ENCODE measurements at regions not wholly inside any gene's neighbourhood (a gene's known extent, or its start where the extent isn't known, plus 50 kb on each side); places are given as distances from the start of the nearest gene placed in this dataset.

DNA sequence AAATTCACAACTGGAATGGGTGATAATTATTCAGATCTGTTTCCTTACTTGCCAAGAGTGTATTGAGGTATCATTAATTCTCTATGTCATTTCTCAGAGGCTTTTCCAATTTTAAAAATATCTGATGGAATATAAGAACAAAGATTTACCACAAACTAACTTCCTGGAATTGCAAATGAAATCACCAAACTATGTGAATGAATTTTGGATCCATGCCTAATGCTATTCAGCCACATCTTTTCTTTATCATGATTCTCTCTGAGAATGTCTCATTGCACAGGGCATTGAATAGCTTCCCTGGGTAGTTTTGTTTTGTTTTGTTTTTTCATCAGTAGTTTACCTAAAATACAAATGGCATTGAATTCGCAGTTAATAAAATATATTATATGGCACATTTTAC lies 146.9 kb upstream of the FBN2 start:
- WGBS, 2 donors = 52 to 68% methylated on average over 1 of the region's 1 CpG
- no peak for DNase-seq (ENCODE audit: low spot score in 2 of 2)
- no peak for TF ChIP-seq POLR2A (IDR thresholded peaks at IDR 0.05)
- TF ChIP-seq, protein P1, sequence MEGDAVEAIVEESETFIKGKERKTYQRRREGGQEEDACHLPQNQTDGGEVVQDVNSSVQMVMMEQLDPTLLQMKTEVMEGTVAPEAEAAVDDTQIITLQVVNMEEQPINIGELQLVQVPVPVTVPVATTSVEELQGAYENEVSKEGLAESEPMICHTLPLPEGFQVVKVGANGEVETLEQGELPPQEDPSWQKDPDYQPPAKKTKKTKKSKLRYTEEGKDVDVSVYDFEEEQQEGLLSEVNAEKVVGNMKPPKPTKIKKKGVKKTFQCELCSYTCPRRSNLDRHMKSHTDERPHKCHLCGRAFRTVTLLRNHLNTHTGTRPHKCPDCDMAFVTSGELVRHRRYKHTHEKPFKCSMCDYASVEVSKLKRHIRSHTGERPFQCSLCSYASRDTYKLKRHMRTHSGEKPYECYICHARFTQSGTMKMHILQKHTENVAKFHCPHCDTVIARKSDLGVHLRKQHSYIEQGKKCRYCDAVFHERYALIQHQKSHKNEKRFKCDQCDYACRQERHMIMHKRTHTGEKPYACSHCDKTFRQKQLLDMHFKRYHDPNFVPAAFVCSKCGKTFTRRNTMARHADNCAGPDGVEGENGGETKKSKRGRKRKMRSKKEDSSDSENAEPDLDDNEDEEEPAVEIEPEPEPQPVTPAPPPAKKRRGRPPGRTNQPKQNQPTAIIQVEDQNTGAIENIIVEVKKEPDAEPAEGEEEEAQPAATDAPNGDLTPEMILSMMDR (IDR thresholded peaks at IDR 0.05) = no peak
- no peak overlapping the region for H3K4me3 ChIP-seq (ENCODE audit: low read depth, poor library complexity, severe bottlenecking)
- intact Hi-C loops (cut with DNase I; ENCODE audit: low total_unique reads) = no loop called here

DNA sequence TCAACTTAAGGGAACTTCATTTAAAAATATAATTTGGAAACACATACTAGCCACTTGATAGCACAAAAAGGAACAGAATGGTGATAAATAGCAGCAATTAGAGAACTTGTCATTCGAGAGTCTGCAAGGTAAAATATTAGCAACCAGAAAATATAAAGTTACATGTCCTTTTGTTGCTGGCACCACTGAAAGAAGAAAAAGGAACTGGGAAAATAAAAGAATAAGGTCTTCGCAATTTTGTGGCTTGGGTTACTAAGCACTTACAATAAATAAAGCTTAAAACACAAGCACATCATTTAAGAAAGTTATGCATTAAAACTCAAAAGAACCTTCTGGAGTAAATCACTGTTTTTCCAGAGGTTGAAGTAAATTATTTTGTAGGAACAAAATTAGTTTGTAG lies 149.9 kb upstream of the FBN2 start:
- 81 to 82% methylated on average over 2 of the region's 2 CpGs for WGBS, 2 donors
- H3K4me3 ChIP-seq (ENCODE audit: low read depth, poor library complexity, severe bottlenecking) = no peak overlapping the region
- no peak for TF ChIP-seq POLR2A (IDR thresholded peaks at IDR 0.05)
- TF ChIP-seq, protein P1 (IDR thresholded peaks at IDR 0.05) = no peak
- no peak for DNase-seq (ENCODE audit: low spot score in 2 of 2)
- intact Hi-C loops (cut with DNase I; ENCODE audit: low total_unique reads) = no loop called here

DNA sequence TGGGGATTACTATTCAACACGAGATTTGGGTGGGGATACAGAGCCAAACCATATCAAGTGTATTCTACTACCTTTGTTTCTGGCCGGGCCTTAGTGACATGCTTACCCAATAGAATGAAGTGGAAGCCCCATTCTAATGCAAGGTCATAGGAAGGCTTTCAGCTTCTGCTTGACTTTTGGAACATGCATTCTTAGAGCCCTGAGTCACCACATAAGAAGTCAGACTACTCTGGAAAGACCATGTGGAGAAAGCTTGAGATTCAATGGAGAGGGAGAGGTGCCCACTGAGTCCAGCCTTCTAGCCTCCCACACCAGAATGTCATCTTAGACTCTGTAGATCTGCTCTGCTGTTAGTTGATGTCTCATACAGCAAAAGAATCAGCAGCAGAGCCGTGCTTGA lies 155.7 kb upstream of the FBN2 start:
- H3K4me3 ChIP-seq (ENCODE audit: low read depth, poor library complexity, severe bottlenecking) = no peak overlapping the region
- TF ChIP-seq, protein P1 (IDR thresholded peaks at IDR 0.05) = no peak
- TF ChIP-seq POLR2A (IDR thresholded peaks at IDR 0.05) = no peak
- WGBS, 2 donors = 83% methylated on average over 3 of the region's 3 CpGs
- no peak for DNase-seq (ENCODE audit: low spot score in 2 of 2)
- intact Hi-C loops (cut with DNase I; ENCODE audit: low total_unique reads) = no loop called here

DNA sequence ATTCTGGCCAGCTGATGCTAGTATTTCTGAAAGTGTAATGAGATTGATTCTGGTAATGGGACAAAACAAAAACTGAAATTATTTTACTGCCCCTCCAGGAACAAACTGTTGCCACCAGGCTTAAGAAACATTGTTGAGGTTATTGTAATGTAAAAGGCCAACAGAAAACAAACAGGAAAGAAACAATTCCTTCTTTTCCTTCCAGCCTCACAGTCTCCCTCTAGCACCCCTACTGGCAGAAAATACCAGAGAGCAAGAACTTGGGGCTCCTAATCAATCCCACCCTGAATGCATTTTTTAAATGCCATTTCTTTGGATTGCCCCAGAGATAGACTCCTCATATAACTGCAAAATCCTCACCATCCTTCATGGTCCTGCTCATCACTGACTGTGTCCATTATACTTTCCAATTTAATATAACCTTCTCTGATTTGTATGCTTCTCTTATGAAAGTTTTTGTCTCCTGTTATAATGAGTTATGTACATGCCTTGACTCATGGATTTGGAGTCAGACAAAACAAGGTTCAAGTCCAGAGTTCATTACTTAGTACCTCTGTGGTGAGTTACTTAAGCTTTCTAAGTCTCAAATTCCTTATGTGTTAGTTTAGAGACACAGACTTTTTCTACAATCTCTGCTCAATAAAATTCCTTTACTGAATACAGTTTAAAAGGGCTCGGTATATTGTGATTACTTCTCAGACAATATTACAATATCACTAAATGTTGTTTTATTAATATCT lies 157.9 kb upstream of the FBN2 start:
- intact Hi-C loops (cut with DNase I; ENCODE audit: low total_unique reads) = no loop called here
- TF ChIP-seq, protein P1 (IDR thresholded peaks at IDR 0.05) = no peak
- no peak for TF ChIP-seq POLR2A (IDR thresholded peaks at IDR 0.05)
- 87 to 92% methylated on average over 1 of the region's 1 CpG for WGBS, 2 donors
- no peak for DNase-seq (ENCODE audit: low spot score in 2 of 2)
- H3K4me3 ChIP-seq (ENCODE audit: low read depth, poor library complexity, severe bottlenecking) = no peak overlapping the region

DNA sequence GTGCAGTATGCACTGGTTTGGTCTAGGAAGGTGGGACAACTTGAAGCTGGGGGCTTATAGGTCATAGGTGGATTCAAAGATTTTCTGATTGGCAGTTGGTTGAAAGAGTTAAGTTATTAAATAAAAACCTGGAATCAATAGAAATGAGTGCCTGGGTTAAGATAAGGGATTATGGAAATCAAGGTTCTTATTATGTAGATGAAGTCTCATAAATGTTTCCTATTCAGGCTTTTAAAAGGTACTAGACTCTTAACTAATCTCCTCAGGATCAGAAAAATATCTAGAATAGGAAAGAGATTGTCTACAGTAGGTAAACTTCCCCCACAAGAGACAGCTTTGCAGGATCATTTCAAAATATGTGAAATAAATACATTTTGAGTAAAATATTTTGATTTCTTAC lies 163.3 kb upstream of the FBN2 start:
- intact Hi-C loops (cut with DNase I; ENCODE audit: low total_unique reads) = no loop called here
- no peak for TF ChIP-seq POLR2A (IDR thresholded peaks at IDR 0.05)
- TF ChIP-seq, protein P1 (IDR thresholded peaks at IDR 0.05) = no peak
- no peak overlapping the region for H3K4me3 ChIP-seq (ENCODE audit: low read depth, poor library complexity, severe bottlenecking)
- no peak for DNase-seq (ENCODE audit: low spot score in 2 of 2)

DNA sequence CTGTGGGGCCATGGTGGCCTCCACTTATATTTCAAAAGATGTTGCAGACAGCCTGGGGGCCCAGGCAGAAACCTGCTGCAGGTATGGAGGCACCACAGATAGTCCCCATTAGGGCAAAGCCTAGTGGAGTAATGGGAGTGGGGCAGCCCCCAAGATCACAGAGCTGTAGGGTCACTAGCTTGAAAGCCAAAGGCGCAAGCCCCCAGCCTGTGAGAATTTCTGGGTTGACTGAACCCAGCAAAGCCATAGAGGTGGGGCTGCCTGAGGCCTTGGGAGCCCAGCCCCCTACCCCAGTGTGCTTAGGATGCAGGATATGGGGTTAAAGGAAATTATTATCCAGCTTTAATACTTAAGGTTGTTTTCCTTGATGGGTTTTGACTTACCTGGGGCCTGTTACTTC lies 165.3 kb upstream of the FBN2 start:
- H3K4me3 ChIP-seq (ENCODE audit: low read depth, poor library complexity, severe bottlenecking) = no peak overlapping the region
- no peak for DNase-seq (ENCODE audit: low spot score in 2 of 2)
- WGBS, 2 donors = 100% methylated on average over 1 of the region's 1 CpG
- TF ChIP-seq POLR2A (IDR thresholded peaks at IDR 0.05) = no peak
- TF ChIP-seq, protein P1 (IDR thresholded peaks at IDR 0.05) = no peak
- intact Hi-C loops (cut with DNase I; ENCODE audit: low total_unique reads) = no loop called here
